ENCODE measurements at regions not wholly inside any gene's neighbourhood (a gene's known extent, or its start where the extent isn't known, plus 50 kb on each side); places are given as distances from the start of the nearest gene placed in this dataset.

- no peak for DNase-seq (ENCODE audit: extremely low read depth, low read depth, low spot score)
Observed at GRCh38 chr4:181582595-181582994, 660.6 kb upstream of the TENM3 start.

DNA sequence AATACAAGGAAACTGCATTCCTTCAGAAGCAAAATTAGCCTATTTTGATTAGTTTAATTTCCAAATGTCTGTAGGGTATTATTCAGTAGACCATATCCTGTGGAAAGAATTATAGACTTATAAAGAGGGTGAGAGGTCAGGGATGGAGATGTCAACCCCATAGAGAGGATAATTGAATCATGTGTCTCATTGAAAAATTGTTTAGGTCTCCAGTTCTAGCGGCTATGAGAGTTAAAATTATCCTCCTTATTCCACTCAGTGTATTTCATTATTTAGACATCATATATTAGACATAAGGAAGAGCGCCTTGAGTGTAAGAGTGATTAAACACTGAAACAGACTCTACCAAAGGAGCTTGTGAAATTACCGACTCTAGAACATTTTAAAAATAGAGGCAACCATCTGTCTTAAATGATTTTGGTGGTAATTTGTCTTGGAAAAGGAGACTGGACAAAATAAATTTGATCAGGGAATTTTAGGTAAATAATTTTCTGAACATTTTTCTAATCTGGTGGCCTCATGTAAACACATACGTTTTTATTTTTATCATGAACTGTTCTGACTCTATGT is 654.4 kb upstream of the TENM3 start:
- DNase-seq (ENCODE audit: extremely low read depth, low read depth, low spot score) = no peak

DNA sequence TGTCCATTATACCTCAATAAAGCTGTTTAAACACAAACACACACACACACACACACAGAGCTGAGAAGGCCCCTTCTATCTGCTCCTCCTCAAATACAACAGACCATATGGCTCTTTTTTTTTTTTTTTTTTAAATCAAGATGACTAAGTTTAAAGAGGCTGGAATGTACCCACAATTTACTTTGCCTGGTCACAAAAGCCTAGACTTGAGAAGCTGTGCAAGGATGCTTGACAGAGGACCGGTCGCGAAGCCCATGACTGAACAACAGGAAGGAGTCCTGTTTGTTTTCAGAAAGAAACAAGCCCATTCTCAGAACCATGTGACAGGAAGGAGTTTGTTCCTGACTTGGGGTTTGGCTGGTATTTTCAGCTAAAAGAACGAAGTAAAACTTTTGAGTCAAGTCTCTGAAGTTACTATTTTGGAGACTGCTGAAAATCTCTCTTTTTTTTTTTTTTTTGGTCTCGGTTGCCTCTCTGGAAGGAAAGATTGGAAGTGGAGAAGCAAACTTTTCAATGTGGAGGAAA is 650.9 kb upstream of the TENM3 start:
- DNase-seq (ENCODE audit: extremely low read depth, low read depth, low spot score) = no peak

- no peak for DNase-seq (ENCODE audit: extremely low read depth, low read depth, low spot score)
Observed at GRCh38 chr4:181593703-181594102, 649.5 kb upstream of the TENM3 start.

- DNase-seq (ENCODE audit: extremely low read depth, low read depth, low spot score) = no peak
Observed at GRCh38 chr4:181594188-181594587, 649.0 kb upstream of the TENM3 start.

GRCh38 chr4:181595716-181596115 is 647.5 kb upstream of the TENM3 start:
- no peak for DNase-seq (ENCODE audit: extremely low read depth, low read depth, low spot score)

- DNase-seq (ENCODE audit: extremely low read depth, low read depth, low spot score) = no peak
Observed at GRCh38 chr4:181597766-181598165, 645.4 kb upstream of the TENM3 start.

DNA sequence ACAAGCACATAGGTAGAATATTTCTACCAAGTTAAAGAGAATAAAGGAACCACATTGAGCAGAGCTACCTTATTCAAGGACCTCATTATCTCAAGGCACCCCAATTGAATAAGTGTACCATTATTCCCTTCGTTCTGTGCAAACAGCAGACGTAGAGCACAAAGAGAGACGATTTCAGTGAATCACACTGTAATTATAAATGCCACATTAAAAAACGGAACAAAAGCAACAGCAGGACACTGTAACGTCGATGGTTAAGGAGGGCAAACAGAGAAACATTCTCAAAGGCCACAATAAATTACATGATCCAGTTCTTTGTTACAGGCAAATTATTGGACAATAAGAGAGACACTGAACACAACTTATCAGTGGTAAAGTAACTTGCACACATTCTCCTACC is 644.1 kb upstream of the TENM3 start:
- DNase-seq (ENCODE audit: extremely low read depth, low read depth, low spot score) = no peak

DNA sequence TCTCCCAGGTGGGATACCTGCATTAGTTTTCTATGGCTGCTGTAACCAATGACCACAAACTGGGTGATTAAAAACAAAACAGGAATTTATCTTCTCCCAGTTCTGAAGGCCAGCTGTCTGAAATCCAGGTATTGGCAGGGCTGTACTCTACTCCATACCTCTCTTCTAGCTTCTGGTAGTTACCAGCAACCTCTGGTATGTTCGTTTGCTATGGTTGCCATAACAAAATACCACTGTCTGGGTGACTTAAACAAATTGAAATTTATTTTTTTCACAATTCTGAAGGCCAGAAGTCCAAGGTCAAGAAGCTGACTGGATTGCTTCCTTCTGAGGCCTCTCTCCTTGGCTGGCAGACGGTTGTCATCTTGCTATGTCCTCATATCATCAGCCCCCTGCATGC is 642.1 kb upstream of the TENM3 start:
- DNase-seq (ENCODE audit: extremely low read depth, low read depth, low spot score) = no peak

DNA sequence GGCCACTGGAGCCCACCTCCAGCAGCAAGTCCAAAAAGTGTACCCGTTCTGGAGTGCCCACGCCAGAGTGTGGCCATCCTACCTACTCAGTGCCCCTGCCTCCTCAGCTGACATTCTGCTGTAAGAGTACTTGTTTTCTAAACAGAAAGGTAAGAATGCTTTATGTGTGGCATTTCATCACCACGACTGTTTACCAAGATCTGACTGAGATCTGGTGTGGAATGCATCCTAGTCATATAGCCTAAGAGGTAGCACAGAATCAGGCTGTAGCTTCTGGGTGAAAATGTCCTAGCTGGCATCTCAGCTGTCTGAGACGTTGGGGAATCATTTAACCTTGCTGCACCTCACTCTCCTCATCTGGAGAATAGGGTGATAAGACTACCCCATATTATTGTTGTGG is 638.7 kb upstream of the TENM3 start:
- no peak for DNase-seq (ENCODE audit: extremely low read depth, low read depth, low spot score)

DNA sequence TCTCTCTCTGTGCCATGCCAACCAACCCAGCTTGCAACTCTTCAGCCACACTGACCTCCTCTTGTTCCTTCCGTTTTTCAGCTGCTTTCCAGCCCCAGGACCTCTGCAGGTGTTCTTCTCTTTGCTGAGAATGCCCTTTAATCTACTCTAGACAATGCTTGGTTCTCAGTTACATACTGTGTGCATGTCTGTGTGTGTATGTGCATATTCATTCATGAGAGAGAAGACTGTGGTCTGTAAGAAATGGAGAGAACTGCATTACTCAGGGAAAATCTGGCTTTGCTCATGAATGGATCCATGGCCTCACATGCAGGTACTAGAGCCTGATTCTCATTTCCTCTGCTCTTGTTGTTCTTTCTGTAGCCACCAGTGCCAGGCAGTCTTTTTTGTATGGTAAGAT is 636.9 kb upstream of the TENM3 start:
- no peak for DNase-seq (ENCODE audit: extremely low read depth, low read depth, low spot score)

DNA sequence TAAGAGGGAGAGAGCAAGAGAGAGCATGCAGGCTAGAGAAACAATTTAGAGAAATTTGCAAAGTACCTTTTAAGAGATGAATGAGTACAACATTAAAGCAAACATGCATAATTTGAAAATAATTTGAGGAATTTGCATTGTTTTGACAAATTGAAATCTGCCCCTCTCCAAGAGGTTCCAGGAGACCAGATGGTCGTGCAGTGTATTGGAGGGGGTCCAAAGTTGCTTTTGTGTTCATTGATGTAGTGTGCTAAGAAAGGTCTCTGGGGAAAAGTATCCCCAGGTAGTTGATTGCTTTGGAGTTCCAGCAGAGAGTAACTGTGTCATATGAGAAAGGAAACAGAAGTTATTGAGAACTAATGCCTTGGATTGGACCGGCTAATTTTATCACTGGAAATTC is 635.0 kb upstream of the TENM3 start:
- DNase-seq (ENCODE audit: extremely low read depth, low read depth, low spot score) = no peak

DNA sequence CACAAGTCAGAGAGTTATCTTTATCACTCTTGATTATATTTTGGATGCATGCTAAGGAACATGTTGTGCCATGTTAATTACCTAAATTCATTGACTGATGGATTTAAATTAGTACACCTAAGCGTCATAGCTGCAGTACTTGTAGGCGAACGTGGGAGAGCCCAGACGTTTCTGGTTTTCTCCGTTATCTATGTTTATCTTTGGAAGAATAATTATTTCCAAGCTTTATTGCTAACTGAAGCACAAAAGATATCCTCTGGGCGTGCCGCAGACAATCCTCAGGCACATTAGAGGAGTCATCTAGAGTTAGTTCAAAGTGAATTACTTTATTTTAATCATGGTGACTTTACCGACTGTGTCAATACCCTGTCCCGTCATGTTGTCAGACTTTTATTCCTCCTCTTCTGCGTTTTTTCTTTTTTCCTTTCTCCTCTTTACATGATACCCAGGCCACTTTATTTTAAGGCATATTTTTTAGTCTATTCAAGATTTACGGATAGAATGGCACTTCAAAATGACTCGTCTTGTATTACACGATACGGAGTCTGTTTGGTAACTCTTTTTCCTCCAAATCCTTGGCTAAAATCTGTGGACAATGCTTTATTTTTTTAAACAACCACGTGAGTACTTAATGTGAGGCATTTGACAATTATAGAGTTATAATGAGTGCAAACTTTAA is 632.0 kb upstream of the TENM3 start:
- no peak for DNase-seq (ENCODE audit: extremely low read depth, low read depth, low spot score)

GRCh38 chr4:181611946-181612600 is 631.1 kb upstream of the TENM3 start:
- no peak for DNase-seq (ENCODE audit: extremely low read depth, low read depth, low spot score)

DNA sequence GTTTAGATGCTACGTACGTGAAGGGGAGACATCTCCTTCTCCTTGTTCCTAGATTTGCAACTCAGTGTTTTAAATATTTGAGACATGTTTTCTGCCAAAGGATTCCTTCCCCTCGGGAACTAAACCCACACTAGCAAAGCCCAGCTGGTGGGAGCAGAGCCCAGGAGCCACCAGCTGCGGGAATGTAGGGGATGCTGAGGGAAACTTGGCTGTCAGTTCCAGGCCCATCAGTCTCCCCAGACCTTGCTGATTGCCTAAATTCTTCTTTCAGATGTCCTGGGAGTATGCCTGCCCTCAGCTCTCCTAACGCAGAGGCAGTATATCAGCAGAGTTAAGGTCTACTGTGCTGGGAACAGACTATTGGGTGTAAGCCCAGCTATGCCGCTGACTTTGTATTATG is 630.0 kb upstream of the TENM3 start:
- no peak for DNase-seq (ENCODE audit: extremely low read depth, low read depth, low spot score)

DNA sequence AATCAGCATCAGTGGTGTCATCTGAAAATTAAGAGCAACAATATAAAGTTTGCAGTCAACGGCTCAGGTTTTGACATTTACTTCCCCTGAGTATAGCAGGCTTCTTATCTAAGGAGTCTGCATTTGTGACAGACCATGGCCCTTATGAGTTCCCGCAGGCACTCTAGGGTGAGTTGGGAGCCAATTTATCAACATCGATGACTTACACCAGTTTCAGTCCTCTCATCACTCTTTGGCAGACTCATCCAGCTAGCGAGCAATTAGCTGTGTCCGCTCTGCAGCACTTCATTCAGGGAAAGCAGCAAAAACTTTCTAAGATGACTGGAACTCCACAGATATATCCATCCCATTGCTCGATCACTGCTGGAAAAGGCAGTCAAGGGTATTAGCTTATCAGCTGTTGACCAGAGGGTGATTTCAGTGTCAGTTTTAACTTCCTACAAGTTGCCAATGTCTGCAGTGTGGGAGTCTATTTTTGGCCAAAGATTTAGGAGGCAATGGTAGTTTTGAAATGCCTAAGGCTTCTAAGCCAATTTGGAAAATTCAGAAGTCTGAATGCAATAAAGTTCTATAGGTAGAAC is 625.1 kb upstream of the TENM3 start:
- no peak for DNase-seq (ENCODE audit: extremely low read depth, low read depth, low spot score)

DNA sequence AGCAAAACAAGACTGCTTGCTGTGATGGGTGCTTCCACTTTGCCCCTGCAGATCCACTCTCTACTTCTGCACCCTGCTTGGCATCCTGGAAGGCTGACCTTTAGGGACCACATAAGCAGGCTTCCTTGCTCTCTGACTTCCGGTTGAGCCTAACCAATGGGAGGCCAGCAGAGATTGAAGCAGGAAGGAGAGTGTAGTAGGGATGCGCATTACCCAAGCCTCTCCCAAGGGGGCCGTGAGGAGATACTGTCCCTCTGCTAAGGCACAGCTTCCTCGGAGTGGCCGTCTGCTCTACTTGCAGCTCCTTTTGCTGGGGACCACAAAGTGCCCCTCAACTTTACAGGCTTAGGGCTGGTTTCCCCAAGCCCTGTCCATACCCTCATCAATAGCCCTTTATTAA is 624.3 kb upstream of the TENM3 start:
- DNase-seq (ENCODE audit: extremely low read depth, low read depth, low spot score) = no peak

GRCh38 chr4:181619651-181620050 is 623.6 kb upstream of the TENM3 start:
- no peak for DNase-seq (ENCODE audit: extremely low read depth, low read depth, low spot score)

- DNase-seq (ENCODE audit: extremely low read depth, low read depth, low spot score) = no peak
Observed at GRCh38 chr4:181637186-181638105, 605.8 kb upstream of the TENM3 start.

GRCh38 chr4:181643466-181643865 is 599.7 kb upstream of the TENM3 start:
- no peak for DNase-seq (ENCODE audit: extremely low read depth, low read depth, low spot score)

- DNase-seq (ENCODE audit: extremely low read depth, low read depth, low spot score) = no peak
Observed at GRCh38 chr4:181645489-181645888, 597.7 kb upstream of the TENM3 start.
